Right cardiac atrium (tissue), 5 donors: ENCODE measurements at regions not wholly inside any gene's neighbourhood (a gene's known extent, or its start where the extent isn't known, plus 50 kb on each side); places are given as distances from the start of the nearest gene placed in this dataset.

ENCODE experiments used
- ATAC-seq, 2 donors: fragments of 200-7000 bp; cut with Tn5 transposase; one replicate each; pipeline versions ENCODE4 v1.8.0 to v1.9.1; 2020; ENCODE audit warnings: moderate library complexity in 2 of 2, mild to moderate bottlenecking in 1 of 2
- DNase-seq, 3 donors: peaks; one replicate each; pipeline ENCODE4 v3.0.0-alpha.2; 2020
- H3K27ac ChIP-seq: one replicate; pipeline ENCODE4 v1.5.1; 2013; ENCODE audit warnings: mild to moderate bottlenecking, low read length, control low read depth, moderate library complexity
- H3K27me3 ChIP-seq: one replicate; pipeline ENCODE4 v1.6.1; 2013; ENCODE audit not compliant: control insufficient read depth, insufficient read depth
- H3K4me1 ChIP-seq: one replicate; pipeline ENCODE4 v1.6.1; 2013; ENCODE audit warnings: low read length; ENCODE audit not compliant: control insufficient read depth, insufficient read depth
- H3K4me3 ChIP-seq: one replicate; pipeline ENCODE4 v1.5.1; 2013; ENCODE audit warnings: low read length, control low read depth
- H3K9me3 ChIP-seq: one replicate; pipeline ENCODE4 v1.6.1; 2013; ENCODE audit warnings: low read length; ENCODE audit not compliant: control insufficient read depth
- WGBS: extraction: QIAGEN DNeasy Blood & Tissue Kit; methylation state at CpG from one replicate; pipeline ENCODE4 v1.1.7; 2013; 5-methylcytosine and 5-hydroxymethylcytosine counted together
- intact Hi-C, 4 donors: fragments of 100-400 bp; cut with DNase I; formaldehyde crosslinking; loops; one replicate each; pipeline versions ENCODE4 v1.11.0 to v1.14.0; 2022 to 2023
- donor health status: healthy with polysubstance abuse.
- donor health status: DM: no; HTN: yes; CAD: no.
- donor health status: DM: no; HTN: no; CAD: no.
- donor health status: DM: no; HTN: yes; CAD: no; lungs with severe emphysema.
- donor health status: DM: yes; HTN: yes; CAD: no.

DNA sequence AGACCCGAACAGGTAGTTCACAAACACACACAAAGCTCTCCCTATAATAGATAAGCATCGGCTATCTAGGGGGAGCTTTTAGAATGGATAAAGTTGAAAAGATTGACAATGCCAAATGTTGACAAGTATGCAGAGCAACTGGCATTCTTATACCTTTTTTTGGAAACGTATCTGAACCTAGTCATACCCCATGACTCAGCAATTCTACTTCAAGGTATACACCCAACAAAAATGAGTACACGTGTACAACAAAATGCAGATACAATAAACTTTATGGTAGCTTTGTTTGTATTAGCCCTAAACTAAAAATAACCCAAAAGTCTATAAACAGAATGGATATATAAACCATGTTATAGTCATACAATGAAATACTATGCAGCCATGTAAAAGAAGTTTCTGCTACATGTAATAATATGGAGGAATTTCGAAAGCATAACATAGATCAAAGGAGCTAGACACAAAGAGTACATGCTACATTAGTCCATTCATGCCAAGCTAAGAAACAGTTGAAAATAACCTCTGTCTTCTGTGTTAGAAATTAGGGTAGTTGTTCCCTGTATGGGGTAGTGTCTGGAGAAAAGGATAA is 718.5 kb upstream of the ZNF608 start:
- H3K9me3 ChIP-seq = no peaks in the 10 kb centered on the region
- intact Hi-C loops = no loop called here
- ATAC-seq = no peak
- H3K4me1 ChIP-seq = no peaks in the 10 kb centered on the region
- WGBS = 90% methylated on average over 5 of the region's 5 CpGs
- H3K4me3 ChIP-seq = no peak overlapping the region
- no peak for DNase-seq
- H3K27me3 ChIP-seq = no peaks in the 10 kb centered on the region
- H3K27ac ChIP-seq = no peak overlapping the region

GRCh38 chr5:125465703-125466102 is 719.3 kb upstream of the ZNF608 start:
- DNase-seq (no peak), ATAC-seq (no peak)
- no peak overlapping the region for H3K27ac ChIP-seq
- WGBS = 29% methylated on average over 2 of the region's 2 CpGs
- H3K9me3 ChIP-seq = no peaks in the 10 kb centered on the region
- no peaks in the 10 kb centered on the region for H3K27me3 ChIP-seq
- intact Hi-C loops = no loop called here
- no peaks in the 10 kb centered on the region for H3K4me1 ChIP-seq
- H3K4me3 ChIP-seq = no peak overlapping the region

- Histone ChIP-seq H3K4me1 (no peaks in the 10 kb centered on the region), H3K27me3 (no peaks in the 10 kb centered on the region), H3K9me3 (no peaks in the 10 kb centered on the region), H3K27ac (no peak overlapping the region), H3K4me3 (no peak overlapping the region)
- WGBS = 99% methylated on average over 1 of the region's 1 CpG
- DNase-seq = no peak
- ATAC-seq = no peak
- intact Hi-C loops = no loop called here
These were observed 720.8 kb upstream of the ZNF608 start for GRCh38 chr5:125467222-125467621.

DNA sequence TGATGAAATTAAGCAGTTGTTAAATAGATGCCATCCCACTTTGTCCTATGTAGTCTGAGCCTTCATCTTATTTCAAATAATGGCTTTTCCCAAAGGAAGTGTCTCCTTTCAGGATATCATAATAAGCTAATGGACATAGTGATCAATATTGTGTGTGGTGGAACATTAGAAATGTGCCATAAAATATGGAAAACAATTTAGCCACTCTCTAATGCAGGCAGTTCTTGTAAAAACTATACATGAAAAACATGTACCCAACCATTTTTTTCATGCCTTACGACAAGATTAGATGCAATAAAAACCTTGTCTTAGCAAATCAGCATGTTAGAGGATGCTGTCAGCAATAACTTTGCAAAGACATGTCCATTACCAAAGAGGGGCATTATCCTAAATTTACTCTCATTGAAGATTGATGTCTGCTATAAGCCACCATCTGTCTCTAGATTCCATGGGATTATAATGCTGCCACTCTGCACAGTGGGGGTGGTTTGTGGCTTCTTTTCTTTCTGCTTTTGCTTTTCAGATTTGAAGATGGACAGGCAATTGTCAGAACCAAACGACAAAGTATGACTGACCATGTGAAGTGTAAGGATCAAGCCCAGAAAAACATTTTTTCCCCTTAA is 724.0 kb upstream of the ZNF608 start:
- intact Hi-C loops = no loop called here
- ATAC-seq (no peak), DNase-seq (no peak)
- no peaks in the 10 kb centered on the region for H3K9me3 ChIP-seq
- no peak overlapping the region for H3K4me3 ChIP-seq
- no peak overlapping the region for H3K27ac ChIP-seq
- 82% methylated on average over 2 of the region's 2 CpGs for WGBS
- no peaks in the 10 kb centered on the region for H3K4me1 ChIP-seq
- H3K27me3 ChIP-seq = no peaks in the 10 kb centered on the region

DNA sequence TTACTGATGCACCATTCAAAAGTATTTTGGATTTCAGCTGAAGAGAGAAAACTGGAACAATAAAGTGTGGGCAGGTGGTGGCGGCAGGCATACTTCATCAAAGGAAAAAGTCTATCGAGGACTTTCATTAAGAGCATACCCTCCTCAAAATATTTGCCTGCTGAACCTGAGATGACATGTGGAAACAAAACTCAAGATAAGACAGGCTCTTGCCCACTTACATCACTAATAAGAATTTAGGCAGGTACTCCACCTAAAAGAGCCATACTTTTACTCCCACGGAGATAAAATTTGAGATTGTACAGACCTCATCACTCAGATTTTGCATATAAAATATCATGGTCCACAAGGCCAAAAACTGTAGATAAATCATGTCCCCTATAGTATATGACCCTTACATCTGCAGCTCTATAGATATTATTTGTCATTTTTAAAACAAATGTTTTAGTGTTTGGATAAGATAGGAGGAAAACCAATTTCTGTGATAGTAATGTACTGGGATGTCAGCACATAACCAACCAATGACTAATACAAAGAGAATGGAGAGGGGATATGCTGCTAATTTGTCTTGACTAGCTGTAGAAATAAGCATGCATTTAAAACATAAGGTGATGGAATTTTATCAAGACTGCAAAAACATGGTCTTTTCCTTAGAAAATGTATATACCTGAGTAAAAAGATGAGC is 730.6 kb upstream of the ZNF608 start:
- DNase-seq (no peak), ATAC-seq (no peak)
- Histone ChIP-seq H3K4me1 (no peaks in the 10 kb centered on the region), H3K4me3 (no peak overlapping the region), H3K27ac (no peak overlapping the region), H3K27me3 (no peaks in the 10 kb centered on the region), H3K9me3 (no peaks in the 10 kb centered on the region)
- WGBS = 73% methylated on average over 3 of the region's 3 CpGs
- intact Hi-C loops = no loop called here

DNA sequence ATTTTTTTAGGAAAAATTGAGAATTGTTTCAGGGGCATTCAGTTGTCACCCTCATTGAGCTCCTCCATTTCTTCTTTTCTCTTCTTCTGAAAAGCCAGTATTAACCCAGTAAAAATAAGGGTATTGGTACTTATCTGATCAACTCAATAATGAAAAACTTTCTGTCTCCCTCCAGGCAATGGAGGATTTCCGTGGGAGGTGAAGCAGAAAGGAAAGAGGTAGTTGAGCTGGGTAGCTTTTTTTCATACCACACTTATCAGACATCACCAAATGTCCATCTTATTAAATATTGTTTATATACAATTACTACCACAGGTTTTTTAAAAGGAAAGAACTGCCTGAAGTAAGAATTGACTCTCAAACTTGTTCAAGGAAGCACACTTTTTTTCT is 731.1 kb upstream of the ZNF608 start:
- Histone ChIP-seq H3K4me3 (no peak overlapping the region), H3K9me3 (no peaks in the 10 kb centered on the region), H3K27ac (no peak overlapping the region), H3K27me3 (no peaks in the 10 kb centered on the region), H3K4me1 (no peaks in the 10 kb centered on the region)
- DNase-seq (no peak), ATAC-seq (no peak)
- WGBS = 84% methylated on average over 1 of the region's 1 CpG
- intact Hi-C loops = no loop called here

GRCh38 chr5:125478599-125478998 is 732.2 kb upstream of the ZNF608 start:
- Histone ChIP-seq H3K27ac (no peak overlapping the region), H3K4me1 (no peaks in the 10 kb centered on the region), H3K4me3 (no peak overlapping the region), H3K9me3 (no peaks in the 10 kb centered on the region), H3K27me3 (no peaks in the 10 kb centered on the region)
- DNase-seq (no peak), ATAC-seq (no peak)
- intact Hi-C loops = no loop called here
- WGBS = 97% methylated on average over 4 of the region's 4 CpGs

DNA sequence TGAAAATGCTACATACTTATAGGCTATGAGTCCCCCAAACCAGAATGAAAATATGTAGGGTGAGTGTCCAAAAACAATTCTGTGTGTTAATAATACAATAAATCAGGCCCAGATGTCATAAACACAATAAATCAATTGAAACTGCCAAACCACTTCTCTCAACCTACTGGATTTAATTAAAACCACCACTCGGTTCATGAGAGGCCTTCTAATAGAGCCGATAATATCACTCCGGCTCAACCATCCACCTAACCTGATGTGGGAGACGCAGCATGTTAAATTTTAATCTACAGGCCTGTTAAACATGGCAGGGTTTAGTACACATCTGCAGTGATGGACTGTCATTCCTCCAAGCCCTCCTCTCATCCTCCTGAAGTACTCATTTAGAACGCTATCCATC is 734.5 kb upstream of the ZNF608 start:
- intact Hi-C loops = no loop called here

DNA sequence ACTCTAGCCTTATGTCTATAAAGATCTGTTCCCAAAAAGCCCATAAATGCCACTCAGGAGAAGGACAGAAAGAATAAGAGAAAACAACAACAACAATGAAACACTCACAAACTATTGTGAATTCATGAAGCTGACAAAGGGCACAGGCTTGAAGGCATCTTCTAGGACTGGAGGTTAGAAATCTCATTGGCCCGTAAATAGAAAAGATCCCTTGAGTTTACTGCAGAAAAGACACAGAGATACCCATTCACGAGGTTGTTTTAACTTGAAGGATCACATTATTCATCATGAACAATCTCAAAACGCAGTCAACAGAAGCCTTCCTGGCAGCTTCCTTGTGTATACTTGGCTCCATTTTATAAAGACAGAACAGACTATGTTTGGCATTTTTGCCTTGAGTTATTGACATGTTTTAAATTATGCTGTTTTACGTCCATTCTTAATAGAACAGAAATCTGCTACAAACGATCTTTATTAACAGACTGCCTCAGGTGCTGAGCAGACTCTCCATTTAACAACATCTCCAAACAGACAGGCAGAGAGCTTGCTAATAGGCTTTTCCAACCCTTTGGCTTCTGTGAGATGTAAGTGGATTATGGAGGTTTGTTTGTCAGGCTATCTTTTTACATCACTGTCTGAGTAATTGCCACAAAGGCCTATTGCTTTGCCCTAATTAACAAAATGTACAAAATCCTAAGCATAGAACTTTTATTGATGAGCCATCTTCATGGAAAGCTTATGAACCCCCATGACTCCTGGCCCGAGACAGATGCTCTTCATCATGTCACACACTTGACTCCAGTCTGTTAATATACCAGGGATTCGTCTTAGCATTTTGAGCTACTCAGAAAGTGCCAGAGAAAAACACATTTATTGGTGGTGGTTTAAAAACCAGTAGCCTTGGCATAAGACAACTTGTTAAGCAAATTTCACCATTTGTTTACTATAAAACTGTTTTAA is 735.3 kb upstream of the ZNF608 start:
- no peaks in the 10 kb centered on the region for H3K9me3 ChIP-seq
- intact Hi-C loops = no loop called here
- 61% methylated on average over 7 of the region's 7 CpGs for WGBS
- H3K4me3 ChIP-seq = no peak overlapping the region
- no peak for DNase-seq
- peaks cover 2% of the 10 kb centered on the region for H3K4me1 ChIP-seq
- no peaks in the 10 kb centered on the region for H3K27me3 ChIP-seq
- H3K27ac ChIP-seq = no peak overlapping the region
- no peak for ATAC-seq

More for the DNA sequence above, 734.5 kb upstream of the ZNF608 start:
- Histone ChIP-seq H3K4me3 (no peak overlapping the region), H3K27me3 (no peaks in the 10 kb centered on the region), H3K9me3 (no peaks in the 10 kb centered on the region), H3K27ac (no peak overlapping the region), H3K4me1 (peaks cover 2% of the 10 kb centered on the region)
- DNase-seq = no peak
- ATAC-seq = no peak
- 77% methylated on average over 5 of the region's 5 CpGs for WGBS

GRCh38 chr5:125483609-125484008 is 737.2 kb upstream of the ZNF608 start:
- H3K27me3 ChIP-seq = no peaks in the 10 kb centered on the region
- H3K4me1 ChIP-seq = peaks cover 2% of the 10 kb centered on the region
- no peaks in the 10 kb centered on the region for H3K9me3 ChIP-seq
- ATAC-seq (no peak), DNase-seq (no peak)
- intact Hi-C loops = no loop called here
- WGBS = 95% methylated on average over 1 of the region's 1 CpG
- no peak overlapping the region for H3K27ac ChIP-seq
- H3K4me3 ChIP-seq = no peak overlapping the region

DNA sequence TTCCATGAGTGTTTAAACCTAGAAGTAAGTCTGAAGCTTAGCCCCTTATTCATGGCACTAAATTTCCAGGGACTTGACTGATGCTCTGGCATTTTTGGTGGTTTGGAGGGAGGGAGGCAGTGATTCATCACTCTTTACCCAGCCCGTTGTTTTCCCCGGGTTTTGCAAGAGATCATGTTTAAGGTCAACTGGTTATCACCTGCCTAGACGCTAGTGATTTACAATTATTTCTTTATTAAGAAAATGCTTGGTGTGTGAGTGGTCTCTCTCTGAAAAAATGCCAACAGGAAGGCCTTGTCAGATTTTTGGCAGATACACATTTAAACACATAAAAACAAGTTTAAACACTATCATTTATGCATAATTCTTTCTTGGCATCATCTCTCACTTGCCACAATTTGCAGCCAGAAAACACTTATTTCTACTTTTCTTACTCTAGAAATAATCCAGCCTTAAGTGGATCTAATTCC is 737.9 kb upstream of the ZNF608 start:
- peak; percentile 43 for ATAC-seq
- no peaks in the 10 kb centered on the region for H3K9me3 ChIP-seq
- intact Hi-C loops = no loop called here
- no peak overlapping the region for H3K4me3 ChIP-seq
- peaks cover 2% of the 10 kb centered on the region for H3K4me1 ChIP-seq
- DNase-seq = no peak
- H3K27me3 ChIP-seq = no peaks in the 10 kb centered on the region
- 17% methylated on average over 3 of the region's 3 CpGs for WGBS
- H3K27ac ChIP-seq = no peak overlapping the region
